C4-2B (cell line): ENCODE measurements at regions not wholly inside any gene's neighbourhood (a gene's known extent, or its start where the extent isn't known, plus 50 kb on each side); places are given as distances from the start of the nearest gene placed in this dataset.

Experiments used
- H3K27ac ChIP-seq: fragments of 450-650 bp; 2 replicates; pipeline ENCODE4 v1.5.1; 2017
- ZFX ChIP-seq: fragments of 450-650 bp; IDR thresholded peaks from 2 replicates; pipeline ENCODE4 v1.6.1; 2017
- TF ChIP-seq, protein P1 (sequence below): fragments of 450-650 bp; conservative IDR thresholded peaks from 2 replicates; pipeline ENCODE4 v1.5.1; 2017; ENCODE audit warnings: mild to moderate bottlenecking

DNA sequence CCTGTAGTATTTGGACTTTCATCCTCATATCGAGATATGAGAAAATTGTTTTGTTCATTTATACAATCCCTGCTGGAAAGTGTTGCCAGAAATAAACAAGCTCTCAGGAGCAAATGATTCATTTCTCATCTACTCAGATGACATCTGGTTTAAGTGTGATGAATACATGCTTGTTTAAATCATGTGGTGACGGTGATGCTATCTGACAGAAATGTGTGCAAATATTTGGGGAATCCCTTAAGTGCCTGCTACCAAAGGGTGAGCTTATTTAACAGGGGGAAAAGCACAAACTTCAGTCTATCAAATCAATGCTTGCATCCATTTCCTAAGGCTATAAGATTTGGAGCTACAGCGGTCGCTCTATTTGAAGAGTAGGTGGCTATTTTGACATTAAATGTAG is 368.3 kb upstream of the SASH1 start:
- TF ChIP-seq, protein P1, sequence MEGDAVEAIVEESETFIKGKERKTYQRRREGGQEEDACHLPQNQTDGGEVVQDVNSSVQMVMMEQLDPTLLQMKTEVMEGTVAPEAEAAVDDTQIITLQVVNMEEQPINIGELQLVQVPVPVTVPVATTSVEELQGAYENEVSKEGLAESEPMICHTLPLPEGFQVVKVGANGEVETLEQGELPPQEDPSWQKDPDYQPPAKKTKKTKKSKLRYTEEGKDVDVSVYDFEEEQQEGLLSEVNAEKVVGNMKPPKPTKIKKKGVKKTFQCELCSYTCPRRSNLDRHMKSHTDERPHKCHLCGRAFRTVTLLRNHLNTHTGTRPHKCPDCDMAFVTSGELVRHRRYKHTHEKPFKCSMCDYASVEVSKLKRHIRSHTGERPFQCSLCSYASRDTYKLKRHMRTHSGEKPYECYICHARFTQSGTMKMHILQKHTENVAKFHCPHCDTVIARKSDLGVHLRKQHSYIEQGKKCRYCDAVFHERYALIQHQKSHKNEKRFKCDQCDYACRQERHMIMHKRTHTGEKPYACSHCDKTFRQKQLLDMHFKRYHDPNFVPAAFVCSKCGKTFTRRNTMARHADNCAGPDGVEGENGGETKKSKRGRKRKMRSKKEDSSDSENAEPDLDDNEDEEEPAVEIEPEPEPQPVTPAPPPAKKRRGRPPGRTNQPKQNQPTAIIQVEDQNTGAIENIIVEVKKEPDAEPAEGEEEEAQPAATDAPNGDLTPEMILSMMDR, result no peak
- TF ChIP-seq ZFX, result no peak
- no peak overlapping the region for H3K27ac ChIP-seq

DNA sequence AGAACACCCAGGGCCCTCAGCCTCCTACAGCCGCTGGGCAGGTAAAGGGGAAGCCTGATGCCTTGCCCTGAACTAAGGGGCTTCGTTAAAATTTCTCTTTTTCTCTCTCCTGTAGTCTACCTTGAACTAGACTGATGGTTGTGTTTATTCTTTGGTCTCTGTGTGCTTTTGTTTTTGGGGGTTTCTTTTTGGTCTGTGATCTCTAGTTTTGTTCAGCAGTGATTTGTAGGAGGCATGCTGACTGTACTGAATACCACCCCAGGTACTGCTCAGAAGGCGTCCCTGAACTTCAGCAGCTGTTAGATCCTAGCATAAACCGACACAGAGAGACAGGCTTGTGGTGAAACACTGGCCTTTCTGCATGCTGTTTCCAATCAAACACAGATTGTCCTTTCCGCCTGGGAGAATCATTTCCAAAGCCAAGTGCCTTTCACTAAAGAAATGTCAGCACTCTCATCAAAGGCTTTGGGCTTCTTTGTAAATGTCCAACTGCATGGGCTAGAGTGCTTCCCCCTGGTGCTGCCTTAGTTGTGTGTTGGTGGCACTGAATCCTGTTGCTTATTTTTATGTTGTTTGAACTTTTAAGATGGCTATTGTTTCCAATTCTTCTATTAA is 364.7 kb upstream of the SASH1 start:
- no peak overlapping the region for H3K27ac ChIP-seq
- TF ChIP-seq ZFX, result no peak
- TF ChIP-seq, protein P1, result no peak

DNA sequence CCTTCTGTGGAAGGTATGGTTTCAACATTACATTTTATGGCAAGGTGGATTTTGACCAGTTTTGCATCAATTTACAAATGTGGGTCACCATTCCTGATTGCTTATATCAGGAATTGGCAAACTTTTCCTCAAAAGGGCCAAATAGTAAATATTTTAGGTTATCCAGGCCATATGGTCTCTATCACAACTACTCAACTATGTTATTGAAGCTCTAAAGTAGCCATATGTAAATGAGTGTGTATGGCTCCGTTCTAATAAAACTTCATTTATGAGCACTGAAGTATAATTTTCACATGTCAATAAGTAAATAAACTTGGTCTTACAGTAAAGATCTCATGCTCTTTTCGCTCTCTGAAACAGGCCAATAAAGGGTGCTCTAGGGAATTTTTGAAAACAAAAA is 362.7 kb upstream of the SASH1 start:
- no peak for TF ChIP-seq ZFX
- TF ChIP-seq, protein P1, result no peak
- H3K27ac ChIP-seq, result no peak overlapping the region

DNA sequence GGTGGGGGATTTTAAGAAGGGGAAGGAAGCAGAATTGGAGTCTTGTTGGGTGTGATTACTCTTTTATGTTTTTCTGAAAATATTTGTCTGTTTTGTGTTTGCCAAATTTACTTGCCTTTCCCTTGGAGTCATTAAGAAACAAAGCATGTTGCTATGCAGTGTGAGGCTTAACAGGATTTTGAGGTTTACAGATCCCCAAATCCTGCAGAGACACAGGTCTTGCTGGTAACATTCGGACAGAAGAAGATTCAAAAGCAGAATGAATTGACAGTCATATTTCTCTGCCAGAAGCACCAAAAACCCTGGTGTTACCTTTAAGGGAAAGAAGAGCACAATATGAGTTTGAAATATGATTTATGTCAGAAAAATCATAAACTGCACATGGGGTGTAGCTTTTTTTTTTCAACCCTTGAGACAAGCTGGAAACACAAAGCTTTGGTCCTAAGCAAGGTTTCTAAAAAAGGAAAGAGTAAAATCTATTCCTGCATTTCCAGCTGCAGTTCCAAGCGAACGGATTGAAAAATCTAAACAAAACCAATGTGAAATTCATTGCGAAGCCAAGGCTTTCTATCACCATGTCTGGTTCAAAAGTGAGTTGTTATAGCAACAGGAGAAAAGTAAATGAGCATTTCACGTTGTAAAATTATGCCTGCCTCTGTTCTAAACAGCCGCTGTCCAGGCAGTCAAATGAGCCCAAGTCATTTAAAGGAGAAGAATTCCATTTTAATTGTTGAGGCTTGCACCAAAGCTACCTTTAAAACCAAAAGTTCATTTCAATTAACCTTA is 358.9 kb upstream of the SASH1 start:
- H3K27ac ChIP-seq, result no peak overlapping the region
- TF ChIP-seq, protein P1, result no peak
- TF ChIP-seq ZFX, result no peak

DNA sequence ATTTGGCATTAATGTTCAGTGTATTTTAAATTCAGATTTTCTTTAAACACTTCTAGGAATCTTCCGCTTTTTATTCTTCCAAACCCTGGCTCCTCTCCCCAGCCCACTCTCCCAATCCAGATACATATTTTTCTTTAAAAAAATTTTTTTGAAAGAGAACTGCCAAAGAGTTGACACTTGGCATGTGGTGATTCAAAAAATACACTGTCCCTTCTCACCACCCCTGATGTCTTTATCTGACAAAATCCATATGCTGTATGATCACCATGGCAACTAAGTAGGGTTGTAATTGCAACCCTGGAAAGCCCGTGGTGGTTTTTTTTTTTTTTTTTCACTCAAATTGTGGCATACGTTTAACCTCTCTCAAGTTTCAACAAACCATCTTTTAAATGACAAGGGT is 355.8 kb upstream of the SASH1 start:
- no peak for TF ChIP-seq ZFX
- TF ChIP-seq, protein P1, result no peak
- H3K27ac ChIP-seq, result no peak overlapping the region

DNA sequence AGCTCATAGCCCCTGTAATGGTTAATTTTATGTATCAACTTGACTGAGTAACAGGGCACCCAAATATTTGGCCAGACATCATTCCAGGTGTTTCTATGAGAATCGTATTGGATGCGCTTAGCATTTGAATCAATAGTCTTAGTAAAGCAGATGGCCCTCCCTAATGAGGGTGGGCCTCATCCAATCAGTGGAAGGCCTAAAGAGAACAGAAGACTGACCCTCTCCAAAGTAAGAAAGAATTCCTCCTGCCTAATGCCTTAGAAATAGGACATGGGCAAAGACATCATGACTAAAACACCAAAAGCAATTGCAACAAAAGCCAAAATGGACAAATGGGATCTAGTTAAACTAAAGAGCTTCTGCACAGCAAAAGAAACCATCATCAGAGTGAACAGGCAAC is 352.5 kb upstream of the SASH1 start:
- no peak overlapping the region for H3K27ac ChIP-seq
- no peak for TF ChIP-seq ZFX

DNA sequence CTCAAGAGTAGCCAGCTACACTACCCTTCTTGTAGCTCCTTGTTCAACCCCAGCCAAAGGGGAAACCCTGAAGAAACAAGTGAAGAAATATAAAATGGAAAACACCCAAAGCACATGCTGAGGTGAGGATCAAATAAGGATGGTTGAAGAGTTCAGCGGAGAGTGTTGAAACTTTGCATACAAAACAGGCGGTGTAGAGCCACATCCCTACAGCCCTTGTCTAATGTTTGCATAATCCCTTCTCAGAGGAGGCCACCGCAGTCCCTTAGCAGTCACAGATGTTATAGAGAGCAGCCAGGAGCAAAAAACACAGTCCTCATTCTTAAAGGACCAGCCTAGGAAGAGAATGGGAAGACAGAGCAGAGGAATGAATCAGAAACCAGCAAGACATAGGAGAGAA is 350.7 kb upstream of the SASH1 start:
- H3K27ac ChIP-seq, result no peak overlapping the region
- no peak for TF ChIP-seq ZFX
- TF ChIP-seq, protein P1, result no peak
